Lung microvascular endothelial cell (primary cell): ENCODE measurements at regions not wholly inside any gene's neighbourhood (a gene's known extent, or its start where the extent isn't known, plus 50 kb on each side); places are given as distances from the start of the nearest gene placed in this dataset.

ENCODE experiments used
- DNase-seq, 2 donors: peaks; one replicate each; pipeline versions ENCODE4 v3.0.0 to v3.0.0-alpha.2; 2010; ENCODE audit warnings: low read depth in 2 of 2

DNA sequence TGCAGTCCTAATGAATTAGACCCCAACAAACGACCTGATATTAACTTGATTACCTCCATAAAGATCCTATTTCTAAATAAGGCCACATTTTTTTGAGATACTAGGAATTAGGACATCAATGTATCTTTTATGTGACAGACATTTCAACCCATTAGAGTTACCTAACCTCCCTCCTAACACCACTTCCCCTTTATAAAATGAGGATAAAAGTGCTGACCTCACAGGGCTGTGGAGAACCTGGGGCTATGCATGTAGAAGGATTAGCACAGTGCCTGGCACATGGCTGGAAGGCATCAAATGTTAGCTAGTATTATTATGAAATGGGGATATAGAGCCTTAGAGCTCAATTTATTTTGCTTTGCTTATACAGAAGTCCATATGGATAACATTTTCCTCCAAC is 53.5 kb upstream of the LRRN1 start:
- DNase-seq: no peak

GRCh38 chr3:3744826-3745225 is 54.4 kb upstream of the LRRN1 start:
- no peak for DNase-seq

DNA sequence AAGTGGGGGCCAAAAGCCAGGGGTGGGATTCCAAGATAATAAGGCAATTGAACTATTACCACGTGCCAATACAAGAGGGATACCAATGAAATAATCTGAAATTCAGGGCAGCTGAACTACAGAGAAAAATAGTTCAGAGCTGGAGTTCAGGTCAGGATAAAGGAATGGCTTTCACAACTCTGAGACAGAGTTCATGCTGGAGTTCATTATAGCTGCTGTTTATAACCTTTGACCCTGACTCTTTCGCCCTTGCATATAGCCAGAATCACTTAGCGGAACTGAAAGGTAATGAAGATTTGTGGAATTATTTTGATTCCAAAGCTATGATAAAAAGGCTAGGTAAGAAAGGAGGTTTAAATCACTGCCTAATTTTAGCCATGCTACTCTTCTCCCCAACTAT is 55.5 kb upstream of the LRRN1 start:
- no peak for DNase-seq

GRCh38 chr3:3740061-3740460 is 59.2 kb upstream of the LRRN1 start:
- no peak for DNase-seq

DNA sequence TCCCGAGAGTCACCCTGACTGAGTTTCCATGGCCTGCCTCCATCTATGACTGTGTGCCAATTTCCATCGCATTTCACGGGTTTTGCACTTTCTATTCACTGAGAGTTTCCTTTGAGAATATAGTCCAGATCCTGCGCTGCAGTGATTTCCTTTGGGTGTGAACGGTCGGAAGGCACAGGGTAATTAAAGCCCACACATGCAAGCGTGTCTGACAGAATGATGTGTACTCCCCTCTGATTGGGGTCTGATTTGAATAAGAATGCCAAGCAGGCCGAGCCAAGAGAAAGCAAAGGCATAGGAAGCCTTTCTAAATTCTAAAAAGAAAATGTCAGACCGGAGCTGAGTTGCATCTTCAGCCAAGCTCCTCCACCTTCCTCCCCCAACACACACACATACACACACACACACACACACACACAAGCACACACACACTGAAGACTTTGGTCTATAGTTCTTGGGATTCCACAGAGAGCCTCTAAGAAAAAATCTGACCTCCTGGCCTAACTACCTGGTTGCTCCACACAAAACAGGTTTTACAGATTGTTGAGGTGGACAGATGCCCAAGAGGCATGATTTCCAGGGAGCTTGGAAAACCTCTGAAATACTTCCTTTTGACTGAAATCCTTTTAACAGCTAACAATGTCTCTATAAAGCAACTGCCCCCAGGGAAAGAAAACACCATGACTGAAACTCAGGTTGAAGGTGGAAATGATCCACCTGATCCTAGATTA is 59.7 kb upstream of the LRRN1 start:
- no peak for DNase-seq

- DNase-seq: no peak
These were observed 61.7 kb upstream of the LRRN1 start for GRCh38 chr3:3737531-3737930.

GRCh38 chr3:3735919-3736318 is 63.3 kb upstream of the LRRN1 start:
- DNase-seq: no peak

GRCh38 chr3:3734881-3735280 is 64.3 kb upstream of the LRRN1 start:
- no peak for DNase-seq

GRCh38 chr3:3729261-3729660 is 70.0 kb upstream of the LRRN1 start:
- no peak for DNase-seq

GRCh38 chr3:3726549-3726948 is 72.7 kb upstream of the LRRN1 start:
- no peak for DNase-seq

DNA sequence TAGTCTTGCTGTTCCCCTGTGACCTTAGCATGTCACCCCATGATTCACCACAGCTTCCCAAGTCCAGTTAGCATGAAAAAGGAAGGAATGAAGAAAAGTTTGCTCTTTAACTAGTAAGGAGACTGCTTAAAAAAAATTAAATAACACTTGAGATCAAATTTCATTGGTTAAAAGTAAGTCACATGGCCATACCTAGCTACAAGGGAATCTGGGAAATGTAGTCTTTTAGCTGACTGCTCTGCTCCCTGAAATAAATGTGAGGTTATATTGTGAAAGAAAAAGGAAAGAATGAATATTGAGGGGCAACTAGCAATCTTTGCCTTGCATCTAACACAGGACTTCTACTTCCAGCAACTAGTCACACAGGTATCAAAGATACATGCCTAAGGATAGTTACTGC is 84.7 kb upstream of the LRRN1 start:
- no peak for DNase-seq

DNA sequence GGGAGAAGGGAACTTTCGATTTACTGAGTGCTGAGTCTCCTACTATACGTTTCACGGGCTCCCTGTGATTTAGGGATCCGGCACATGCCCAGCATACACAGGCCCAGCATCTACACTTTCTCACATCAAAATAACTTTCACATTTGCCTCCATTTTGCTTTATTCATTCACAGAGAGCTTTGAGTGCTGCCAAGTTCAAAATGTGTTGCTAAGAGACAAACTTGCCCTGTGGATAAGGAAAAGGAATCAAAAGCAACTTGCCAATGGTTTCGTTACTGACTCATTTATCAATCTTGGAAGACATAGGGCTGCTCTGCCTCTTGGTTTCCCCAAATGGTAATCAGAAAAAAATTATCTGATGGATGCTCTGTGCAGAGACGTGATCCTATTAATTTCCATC is 86.3 kb upstream of the LRRN1 start:
- no peak for DNase-seq

- no peak for DNase-seq
These were observed 90.5 kb upstream of the LRRN1 start for GRCh38 chr3:3708769-3709115.

- DNase-seq: no peak
These were observed 91.1 kb upstream of the LRRN1 start for GRCh38 chr3:3707858-3708768.

- DNase-seq: no peak
These were observed 94.0 kb upstream of the LRRN1 start for GRCh38 chr3:3705090-3705775.

GRCh38 chr3:3701949-3702348 is 97.3 kb upstream of the LRRN1 start:
- no peak for DNase-seq

GRCh38 chr3:3699816-3700633 is 99.2 kb upstream of the LRRN1 start:
- no peak for DNase-seq

DNA sequence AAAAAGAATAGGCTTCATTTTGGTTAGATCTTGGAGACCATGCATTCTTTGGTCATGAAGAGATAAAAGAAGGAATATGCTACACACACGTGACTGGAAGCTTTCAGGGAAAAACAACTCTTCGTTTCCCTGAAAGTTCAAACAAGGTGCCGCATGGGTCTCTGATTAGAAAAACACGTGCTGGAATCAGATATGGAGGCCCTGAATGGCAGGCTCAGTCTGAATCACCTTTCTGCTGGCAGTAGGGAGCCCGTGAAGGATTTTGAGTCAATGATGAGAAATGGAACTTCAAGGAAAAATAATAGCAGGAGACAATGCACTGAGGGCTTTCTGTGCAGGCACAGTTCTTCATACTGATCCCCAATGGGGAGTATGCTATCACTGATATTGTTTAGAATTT is 99.8 kb upstream of the LRRN1 start:
- DNase-seq: no peak

- DNase-seq: no peak
These were observed 102.9 kb upstream of the LRRN1 start for GRCh38 chr3:3696345-3696744.

- no peak for DNase-seq
These were observed 105.6 kb upstream of the LRRN1 start for GRCh38 chr3:3693593-3693992.

- no peak for DNase-seq
These were observed 109.4 kb upstream of the LRRN1 start for GRCh38 chr3:3689601-3690375.
